SIG-M5 treated with dmso at 0.1 percent for 504 hours (cell line): ENCODE measurements at regions not wholly inside any gene's neighbourhood (a gene's known extent, or its start where the extent isn't known, plus 50 kb on each side); places are given as distances from the start of the nearest gene placed in this dataset.
"Not testable (repeated sequence)": the region's sequence is repeated elsewhere in the genome, so short reads cannot be mapped to it uniquely, and the experiment has no call there.

ENCODE experiments used
- DNase-seq: peaks from one replicate; lab custom pipeline; 2025; ENCODE audit not compliant: unreplicated experiment; lab: John Stamatoyannopoulos, UW

- DNase-seq: no peak
Measured at GRCh38 chr2:17460371-17461086, 57.7 kb downstream of the RAD51AP2 start.

- no peak for DNase-seq
Measured at GRCh38 chr2:17455343-17455742, 62.9 kb downstream of the RAD51AP2 start.

DNA sequence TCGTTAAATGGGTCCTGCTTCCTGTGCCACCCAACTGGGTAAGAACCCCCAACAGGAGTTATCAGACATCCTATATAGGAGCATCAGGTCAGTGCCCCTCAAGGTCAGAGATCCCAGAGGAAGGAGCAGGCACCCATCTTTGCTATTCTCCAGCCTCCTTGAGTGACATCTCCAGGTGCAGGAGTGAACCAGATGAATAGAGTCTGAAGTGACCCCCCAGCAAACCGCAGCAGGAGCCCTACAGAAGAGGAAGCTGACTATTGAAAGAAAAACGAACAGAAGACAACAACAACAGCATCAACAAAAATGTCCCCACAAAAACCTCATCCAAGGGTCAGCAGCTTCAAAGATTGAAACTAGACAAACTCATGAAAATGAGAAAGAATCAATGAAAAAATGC is 72.0 kb downstream of the RAD51AP2 start:
- not testable (repeated sequence) for DNase-seq

DNA sequence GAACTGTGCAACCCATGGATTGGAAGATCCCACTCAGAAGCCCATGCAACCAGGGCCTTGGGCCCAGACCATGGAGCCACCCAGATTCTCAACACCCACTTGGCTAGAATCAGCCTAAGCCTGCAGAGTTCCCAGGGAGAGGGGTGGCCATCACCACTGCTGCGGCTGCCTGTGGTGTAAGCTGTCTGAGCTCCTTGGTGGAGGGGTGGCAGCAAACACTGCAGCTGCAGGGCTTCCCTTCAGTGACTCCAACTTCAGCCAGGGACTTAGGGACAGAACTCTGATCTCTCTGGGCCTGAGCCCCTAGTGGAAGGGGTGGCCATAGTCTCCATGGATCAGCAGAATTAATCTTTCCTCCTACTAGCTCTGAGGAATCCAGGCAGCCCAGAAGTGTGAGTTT is 72.5 kb downstream of the RAD51AP2 start:
- DNase-seq: no peak

DNA sequence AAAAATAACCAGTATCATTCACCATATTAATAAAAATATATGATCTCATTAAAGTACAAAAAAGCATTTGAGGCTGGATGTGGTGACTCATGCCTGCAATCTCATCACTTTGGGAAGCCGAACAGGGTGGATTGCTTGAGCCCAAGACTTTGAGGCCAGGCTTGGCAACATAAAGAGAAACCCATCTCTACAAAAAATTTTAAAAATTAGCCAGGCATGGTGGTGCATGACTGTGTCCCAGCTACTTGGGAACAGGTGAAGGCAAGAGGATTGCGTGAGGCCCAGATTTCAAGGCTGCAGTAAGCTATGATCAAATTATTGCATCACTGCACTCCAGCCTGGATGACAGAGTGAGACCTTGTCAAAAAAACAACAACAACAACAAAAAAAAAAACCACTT is 75.9 kb downstream of the RAD51AP2 start:
- DNase-seq: no peak

DNA sequence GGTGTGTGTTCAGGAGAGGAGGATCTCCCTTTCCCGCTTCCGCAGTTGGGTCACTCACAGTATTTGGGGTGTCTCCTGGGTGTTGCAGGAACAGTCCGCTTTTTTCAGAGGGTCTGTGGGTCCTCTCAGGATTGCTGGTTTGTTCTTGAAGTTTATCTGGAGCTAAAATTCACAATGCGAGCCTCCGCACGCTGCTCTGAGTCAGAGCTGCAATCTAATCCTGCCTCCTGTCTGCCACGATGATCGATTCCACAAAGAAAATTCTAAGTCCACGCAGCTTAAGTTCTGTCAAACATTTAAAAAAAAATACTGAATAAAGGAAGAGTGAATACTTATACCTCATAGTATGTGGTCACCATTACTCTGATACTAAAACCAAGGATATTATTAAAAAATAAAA is 76.5 kb downstream of the RAD51AP2 start:
- no peak for DNase-seq

GRCh38 chr2:17441055-17441771 is 77.0 kb downstream of the RAD51AP2 start:
- no peak for DNase-seq

GRCh38 chr2:17430326-17430725 is 87.9 kb downstream of the RAD51AP2 start:
- DNase-seq: no peak

GRCh38 chr2:17429130-17429529 is 89.1 kb downstream of the RAD51AP2 start:
- no peak for DNase-seq

- no peak for DNase-seq
Measured at GRCh38 chr2:17427401-17427800, 90.8 kb downstream of the RAD51AP2 start.

DNA sequence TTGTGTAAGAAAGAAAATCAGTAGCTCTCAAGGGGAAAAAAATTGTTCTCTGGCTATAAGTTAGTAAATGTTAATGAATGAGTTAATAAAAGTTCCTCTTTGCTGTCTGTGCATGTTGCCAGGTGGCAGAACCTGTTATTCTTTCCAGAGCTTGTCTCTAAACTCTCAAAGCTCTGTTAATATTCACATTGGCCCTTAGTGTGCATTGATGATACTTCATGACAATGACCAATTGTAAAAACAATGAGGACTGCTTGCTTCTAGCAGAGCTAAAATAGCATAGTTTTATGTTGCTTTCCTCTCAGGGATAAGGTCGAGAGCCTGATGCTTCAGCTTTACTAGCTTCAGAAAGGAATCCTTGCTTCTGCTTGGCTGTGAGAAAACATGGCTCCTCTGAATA is 91.5 kb downstream of the RAD51AP2 start:
- DNase-seq: no peak

DNA sequence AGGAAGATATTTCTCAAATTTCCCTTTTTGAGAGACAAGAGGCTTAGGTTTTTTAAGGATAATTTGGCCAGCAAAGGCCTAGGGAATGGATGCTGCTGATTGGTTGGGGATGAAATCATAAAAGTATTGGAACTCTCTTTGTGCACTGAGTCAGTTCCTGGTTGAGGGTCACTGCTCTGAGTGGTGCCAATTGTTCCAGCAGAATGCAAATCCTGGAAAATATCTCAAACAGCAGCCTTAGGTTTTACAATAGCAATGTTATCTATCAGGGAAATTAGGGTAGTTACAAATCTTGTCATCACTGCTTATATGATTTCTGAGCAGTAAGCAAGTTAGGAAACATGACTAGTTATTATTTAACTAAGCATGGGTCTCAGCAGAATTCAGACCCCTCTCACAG is 96.2 kb downstream of the RAD51AP2 start:
- no peak for DNase-seq

- no peak for DNase-seq
Measured at GRCh38 chr2:17416884-17417391, 101.3 kb downstream of the RAD51AP2 start.

- no peak for DNase-seq
Measured at GRCh38 chr2:17413036-17413435, 105.2 kb downstream of the RAD51AP2 start.

DNA sequence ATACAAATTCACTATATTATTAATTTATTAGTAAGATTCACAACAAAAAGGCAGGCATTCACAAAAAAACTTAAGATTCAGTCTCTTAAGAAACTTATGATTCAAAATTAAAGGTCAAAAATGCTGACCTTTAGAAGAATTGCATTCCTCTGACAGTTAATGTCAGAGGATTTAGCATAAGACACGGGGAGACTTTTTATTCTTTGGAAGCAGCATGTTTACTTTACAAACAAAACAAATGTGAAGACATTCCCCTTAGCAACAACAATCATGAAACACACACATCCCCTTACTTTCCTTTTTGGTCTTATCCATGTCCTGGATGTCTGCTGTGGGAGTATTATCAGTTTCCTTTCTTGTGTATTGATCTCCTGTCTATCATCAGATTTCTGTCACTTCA is 117.1 kb downstream of the RAD51AP2 start:
- no peak for DNase-seq

DNA sequence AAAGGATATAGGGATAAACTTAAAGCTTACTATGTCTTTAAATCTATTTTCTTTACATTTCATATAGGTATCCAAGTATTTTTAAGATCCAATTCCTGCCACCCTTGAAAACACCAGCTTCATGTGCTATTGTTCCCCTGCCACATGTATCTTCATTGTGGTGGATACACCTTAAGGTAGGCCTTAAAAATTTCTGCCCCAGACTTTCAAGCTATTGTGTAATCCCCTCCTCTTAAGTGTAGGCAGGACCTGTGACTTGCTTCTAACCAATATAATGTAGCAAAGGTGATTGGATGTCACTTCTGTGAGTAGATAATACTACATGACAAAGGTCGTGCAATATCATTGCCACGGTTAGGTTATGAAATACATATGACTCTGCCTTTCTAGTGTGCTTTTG is 119.5 kb downstream of the RAD51AP2 start:
- no peak for DNase-seq

- DNase-seq: no peak
Measured at GRCh38 chr2:17388798-17389197, 129.4 kb downstream of the RAD51AP2 start.

DNA sequence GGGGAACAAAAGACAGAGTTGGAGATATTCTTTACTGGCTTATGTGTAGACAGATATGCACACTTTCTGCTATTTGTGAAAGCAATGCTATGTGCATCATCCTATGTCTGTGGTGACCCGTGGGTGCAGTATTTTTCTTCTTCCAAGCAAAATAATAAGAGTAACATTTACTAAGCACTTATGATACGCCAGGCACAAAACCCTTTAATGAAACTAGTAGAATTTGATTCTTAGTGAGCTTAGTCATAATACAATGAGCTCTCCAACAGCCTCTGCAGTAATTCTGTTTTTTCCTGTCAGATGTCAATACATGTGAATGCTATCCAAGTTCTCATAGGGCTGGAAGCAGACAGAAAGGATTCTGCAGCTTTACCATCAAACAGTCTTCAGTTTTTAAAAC is 130.6 kb downstream of the RAD51AP2 start:
- DNase-seq: no peak

GRCh38 chr2:17386771-17387170 is 131.5 kb downstream of the RAD51AP2 start:
- DNase-seq: no peak

GRCh38 chr2:17380003-17380402 is 138.2 kb downstream of the RAD51AP2 start:
- no peak for DNase-seq

GRCh38 chr2:17375262-17375661 is 143.0 kb downstream of the RAD51AP2 start:
- DNase-seq: peak; percentile 1

GRCh38 chr2:17373741-17374140 is 144.5 kb downstream of the RAD51AP2 start:
- DNase-seq: no peak
